HCT116 (cell line): ENCODE measurements at regions not wholly inside any gene's neighbourhood (a gene's known extent, or its start where the extent isn't known, plus 50 kb on each side); places are given as distances from the start of the nearest gene placed in this dataset.

ENCODE experiments used
- ATAC-seq: fragments of 200-7000 bp; cut with Tn5 transposase; 2 replicates; pipeline ENCODE4 v1.9.1; 2020; ENCODE audit warnings: mild to moderate bottlenecking, moderate library complexity
- BruUV-seq: library from RNA; stranded (reverse); fragments of 400-500 nt; replicated peaks from 2 replicates; lab custom pipeline; 2021; lab: Mats Ljungman, UMichigan
- CTCF ChIA-PET: fragments of 300-600 bp; sonication (Branson Sonifier 250); formaldehyde crosslinking; loops from one replicate; lab custom pipeline; 2021; ENCODE audit warnings: antibody characterized with exemption; lab: Charles Lee
- POLR2A ChIA-PET: fragments of 300-600, 350-600 bp; sonication (Branson Sonifier 250); formaldehyde crosslinking; loops from one replicate; lab custom pipeline; 2021; ENCODE audit warnings: antibody characterized with exemption; lab: Charles Lee
- RAD21 ChIA-PET, 2 experiments: fragments of 300-600 bp; sonication (Branson Sonifier 250); formaldehyde crosslinking; loops; one replicate each; lab custom pipeline; 2023; ENCODE audit warnings: low total read pairs in 2 of 2; ENCODE audit not compliant: uncharacterized antibody in 2 of 2, unreplicated experiment in 2 of 2, low non-redundant PET in 1 of 2; lab: Charles Lee
- DNase-seq: peaks from one replicate; pipeline ENCODE4 v3.0.0-alpha.2; 2010; ENCODE audit warnings: low read depth, low spot score
- H2AFZ ChIP-seq: fragments of 200-600 bp; shearing (Covaris generic), sonication (generic); 2 replicates; pipeline ENCODE4 v1.6.1; 2017; ENCODE audit warnings: low read depth, mixed run types, mixed read lengths, antibody characterized with exemption, low read length; ENCODE audit not compliant: poor library complexity, severe bottlenecking
- H3K27ac ChIP-seq: 2 replicates; pipeline ENCODE4 v1.5.1; 2012; ENCODE audit warnings: low read depth, low read length
- H3K27me3 ChIP-seq: fragments of 200-600 bp; sonication (generic); 2 replicates; pipeline ENCODE4 v1.6.1; 2016; ENCODE audit warnings: mixed run types, low read length, mixed read lengths; ENCODE audit not compliant: insufficient read depth
- H3K36me3 ChIP-seq, 2 experiments: fragments of 200-500 bp in 1 of 2; fragments of 200-600 bp in 1 of 2; sonication (Bioruptor generic) in 1 of 2; sonication (generic) in 1 of 2; 2 replicates each; pipeline versions ENCODE4 v1.5.1 to v1.6.1; 2014 to 2016; ENCODE audit warnings: low read length in 2 of 2, inconsistent platforms in 1 of 2, mixed read lengths in 1 of 2, mixed run types in 1 of 2; ENCODE audit not compliant: insufficient read depth in 2 of 2, control insufficient read depth in 1 of 2
- H3K4me1 ChIP-seq, 2 experiments: fragments of 200-600 bp in 1 of 2; sonication (generic) in 1 of 2; 2 replicates each; pipeline versions ENCODE4 v1.5.1 to v1.6.1; 2012 to 2017; ENCODE audit warnings: low read length in 2 of 2, inconsistent platforms in 1 of 2, mild to moderate bottlenecking in 1 of 2, mixed read lengths in 1 of 2, mixed run types in 1 of 2, moderate library complexity in 1 of 2; ENCODE audit not compliant: insufficient read depth in 2 of 2, control insufficient read depth in 1 of 2
- H3K4me2 ChIP-seq: fragments of 200-600 bp; sonication (generic); 2 replicates; pipeline ENCODE4 v1.6.1; 2017; ENCODE audit warnings: mixed run types, low read length, mixed read lengths
- H3K4me3 ChIP-seq, 2 experiments: fragments of 200-600 bp in 1 of 2; sonication (generic) in 1 of 2; replicated peaks in 1 of 2; 2 replicates each; pipeline ENCODE4 v1.5.1; 2011 to 2016; ENCODE audit warnings: low read length in 2 of 2, control low read depth in 1 of 2, low read depth in 1 of 2, mild to moderate bottlenecking in 1 of 2, mixed read lengths in 1 of 2, mixed run types in 1 of 2
- H3K79me2 ChIP-seq: fragments of 200-600 bp; sonication (generic); 2 replicates; pipeline ENCODE4 v1.6.1; 2017; ENCODE audit warnings: mild to moderate bottlenecking, mixed run types, low read length, moderate library complexity, mixed read lengths; ENCODE audit not compliant: insufficient read depth
- H3K9ac ChIP-seq: fragments of 200-600 bp; sonication (generic); 2 replicates; pipeline ENCODE4 v1.6.1; 2016; ENCODE audit warnings: low read length, mixed read lengths
- H3K9me2 ChIP-seq: fragments of 200-600 bp; sonication (generic), shearing (Covaris generic); 2 replicates; pipeline ENCODE4 v1.6.1; 2017; ENCODE audit warnings: mixed run types, mild to moderate bottlenecking, moderate library complexity; ENCODE audit not compliant: insufficient read depth
- H3K9me3 ChIP-seq, 2 experiments: fragments of 200-500 bp in 1 of 2; fragments of 200-600 bp in 1 of 2; sonication (Bioruptor generic) in 1 of 2; sonication (generic) in 1 of 2; 2 replicates each; pipeline ENCODE4 v1.6.1; 2014 to 2017; ENCODE audit warnings: low read length in 2 of 2, mixed read lengths in 2 of 2, inconsistent platforms in 1 of 2, low read depth in 1 of 2, mild to moderate bottlenecking in 1 of 2, mixed run types in 1 of 2, moderate library complexity in 1 of 2; ENCODE audit not compliant: control insufficient read depth in 1 of 2, insufficient read depth in 1 of 2
- H4K20me1 ChIP-seq: fragments of 200-600 bp; sonication (generic), shearing (Covaris generic); 2 replicates; pipeline ENCODE4 v1.6.1; 2017; ENCODE audit warnings: mixed run types, mild to moderate bottlenecking, moderate library complexity; ENCODE audit not compliant: insufficient read depth
- CBX3 ChIP-seq: IDR thresholded peaks from 2 replicates; pipeline ENCODE4 v1.6.1; 2012; ENCODE audit warnings: low read depth
- CEBPB ChIP-seq: IDR thresholded peaks from 2 replicates; pipeline ENCODE4 v1.6.1; 2012; ENCODE audit warnings: low read depth
- ELF1 ChIP-seq: IDR thresholded peaks from 2 replicates; pipeline ENCODE4 v1.6.1; 2012; ENCODE audit warnings: low read depth, borderline replicate concordance
- EZH2 ChIP-seq: fragments of 200-600 bp; sonication (generic); IDR thresholded peaks from 2 replicates; pipeline ENCODE4 v1.6.1; 2017; ENCODE audit warnings: antibody characterized with exemption, mixed run types
- FOSL1 ChIP-seq: IDR thresholded peaks from 2 replicates; pipeline ENCODE4 v1.6.1; 2012; ENCODE audit warnings: low read depth
- POLR2A ChIP-seq: IDR thresholded peaks from 2 replicates; pipeline ENCODE4 v1.7.0; 2011; ENCODE audit warnings: borderline replicate concordance; ENCODE audit not compliant: insufficient read depth, insufficient read length; ENCODE audit errors: extremely low read depth
- SIN3A ChIP-seq: IDR thresholded peaks from 2 replicates; pipeline ENCODE4 v1.6.1; 2012; ENCODE audit warnings: low read depth
- ZFX ChIP-seq: fragments of 450-650 bp; IDR thresholded peaks from 2 replicates; pipeline ENCODE4 v1.6.1; 2017
- intact Hi-C: fragments of 100-400 bp; cut with micrococcal nuclease; formaldehyde crosslinking; loops from 2 replicates; pipeline ENCODE4 v1.10.0; 2022
- TF ChIP-seq, protein P1 (sequence below): IDR thresholded peaks from 2 replicates; pipeline ENCODE4 v1.6.1; 2012; ENCODE audit warnings: low read depth
- TF ChIP-seq, protein P2 (sequence below), 3 experiments: fragments of 200-600 bp in 1 of 3; sonication (generic) in 1 of 3; IDR thresholded peaks in 2 of 3; conservative IDR thresholded peaks in 1 of 3; 2 replicates each; pipeline ENCODE4 v1.5.1; 2012 to 2017; ENCODE audit warnings: low read depth in 2 of 3, low read length in 2 of 3, antibody characterized with exemption in 1 of 3, borderline replicate concordance in 1 of 3, control low read depth in 1 of 3, mild to moderate bottlenecking in 1 of 3, mixed read lengths in 1 of 3, mixed run types in 1 of 3, moderate library complexity in 1 of 3; ENCODE audit not compliant: insufficient read depth in 1 of 3
- TF ChIP-seq, protein P3 (sequence below): IDR thresholded peaks from 2 replicates; pipeline ENCODE4 v1.6.1; 2012
- TF ChIP-seq, protein P4 (sequence below): IDR thresholded peaks from 2 replicates; pipeline ENCODE4 v1.6.1; 2011; ENCODE audit warnings: mild to moderate bottlenecking, low read length, moderate library complexity; ENCODE audit not compliant: insufficient replicate concordance; ENCODE audit errors: extremely low read depth
- TF ChIP-seq, protein P5 (sequence below): IDR thresholded peaks from 2 replicates; pipeline ENCODE4 v1.6.1; 2012

DNA sequence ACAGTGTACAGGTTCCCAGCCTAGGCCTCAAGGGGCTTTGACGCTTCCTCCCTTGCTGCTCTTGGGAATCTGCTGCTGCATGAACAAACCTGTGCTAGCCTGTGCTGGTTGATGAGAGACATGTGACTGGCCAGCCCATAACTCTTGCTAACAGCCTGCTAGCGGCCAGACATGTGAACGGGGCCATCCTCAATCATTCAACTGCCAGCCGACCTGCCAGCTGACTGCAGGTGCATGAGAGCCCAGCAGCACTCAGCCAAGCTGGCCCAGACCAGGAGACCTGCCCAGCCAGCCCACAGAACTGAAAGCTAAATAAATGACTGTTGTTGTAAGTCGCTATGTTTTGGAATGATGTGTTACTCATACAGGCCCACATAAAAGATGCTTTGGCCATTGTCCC is 82.4 kb upstream of the DLG1 start (continued):
- TF ChIP-seq, protein P1, sequence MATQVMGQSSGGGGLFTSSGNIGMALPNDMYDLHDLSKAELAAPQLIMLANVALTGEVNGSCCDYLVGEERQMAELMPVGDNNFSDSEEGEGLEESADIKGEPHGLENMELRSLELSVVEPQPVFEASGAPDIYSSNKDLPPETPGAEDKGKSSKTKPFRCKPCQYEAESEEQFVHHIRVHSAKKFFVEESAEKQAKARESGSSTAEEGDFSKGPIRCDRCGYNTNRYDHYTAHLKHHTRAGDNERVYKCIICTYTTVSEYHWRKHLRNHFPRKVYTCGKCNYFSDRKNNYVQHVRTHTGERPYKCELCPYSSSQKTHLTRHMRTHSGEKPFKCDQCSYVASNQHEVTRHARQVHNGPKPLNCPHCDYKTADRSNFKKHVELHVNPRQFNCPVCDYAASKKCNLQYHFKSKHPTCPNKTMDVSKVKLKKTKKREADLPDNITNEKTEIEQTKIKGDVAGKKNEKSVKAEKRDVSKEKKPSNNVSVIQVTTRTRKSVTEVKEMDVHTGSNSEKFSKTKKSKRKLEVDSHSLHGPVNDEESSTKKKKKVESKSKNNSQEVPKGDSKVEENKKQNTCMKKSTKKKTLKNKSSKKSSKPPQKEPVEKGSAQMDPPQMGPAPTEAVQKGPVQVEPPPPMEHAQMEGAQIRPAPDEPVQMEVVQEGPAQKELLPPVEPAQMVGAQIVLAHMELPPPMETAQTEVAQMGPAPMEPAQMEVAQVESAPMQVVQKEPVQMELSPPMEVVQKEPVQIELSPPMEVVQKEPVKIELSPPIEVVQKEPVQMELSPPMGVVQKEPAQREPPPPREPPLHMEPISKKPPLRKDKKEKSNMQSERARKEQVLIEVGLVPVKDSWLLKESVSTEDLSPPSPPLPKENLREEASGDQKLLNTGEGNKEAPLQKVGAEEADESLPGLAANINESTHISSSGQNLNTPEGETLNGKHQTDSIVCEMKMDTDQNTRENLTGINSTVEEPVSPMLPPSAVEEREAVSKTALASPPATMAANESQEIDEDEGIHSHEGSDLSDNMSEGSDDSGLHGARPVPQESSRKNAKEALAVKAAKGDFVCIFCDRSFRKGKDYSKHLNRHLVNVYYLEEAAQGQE = no peak
- TF ChIP-seq FOSL1 (no peak), ELF1 (no peak), CBX3 (no peak), EZH2 (no peak)
- TF ChIP-seq, protein P2, sequence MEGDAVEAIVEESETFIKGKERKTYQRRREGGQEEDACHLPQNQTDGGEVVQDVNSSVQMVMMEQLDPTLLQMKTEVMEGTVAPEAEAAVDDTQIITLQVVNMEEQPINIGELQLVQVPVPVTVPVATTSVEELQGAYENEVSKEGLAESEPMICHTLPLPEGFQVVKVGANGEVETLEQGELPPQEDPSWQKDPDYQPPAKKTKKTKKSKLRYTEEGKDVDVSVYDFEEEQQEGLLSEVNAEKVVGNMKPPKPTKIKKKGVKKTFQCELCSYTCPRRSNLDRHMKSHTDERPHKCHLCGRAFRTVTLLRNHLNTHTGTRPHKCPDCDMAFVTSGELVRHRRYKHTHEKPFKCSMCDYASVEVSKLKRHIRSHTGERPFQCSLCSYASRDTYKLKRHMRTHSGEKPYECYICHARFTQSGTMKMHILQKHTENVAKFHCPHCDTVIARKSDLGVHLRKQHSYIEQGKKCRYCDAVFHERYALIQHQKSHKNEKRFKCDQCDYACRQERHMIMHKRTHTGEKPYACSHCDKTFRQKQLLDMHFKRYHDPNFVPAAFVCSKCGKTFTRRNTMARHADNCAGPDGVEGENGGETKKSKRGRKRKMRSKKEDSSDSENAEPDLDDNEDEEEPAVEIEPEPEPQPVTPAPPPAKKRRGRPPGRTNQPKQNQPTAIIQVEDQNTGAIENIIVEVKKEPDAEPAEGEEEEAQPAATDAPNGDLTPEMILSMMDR (IDR thresholded peaks at IDR 0.05 in 2 of 3, conservative IDR thresholded peaks at IDR 0.05 in 1 of 3; ENCODE audit: borderline replicate concordance in 1 of 3, insufficient read depth in 1 of 3, low read depth in 2 of 3, low read length in 2 of 3) = no peak

DNA sequence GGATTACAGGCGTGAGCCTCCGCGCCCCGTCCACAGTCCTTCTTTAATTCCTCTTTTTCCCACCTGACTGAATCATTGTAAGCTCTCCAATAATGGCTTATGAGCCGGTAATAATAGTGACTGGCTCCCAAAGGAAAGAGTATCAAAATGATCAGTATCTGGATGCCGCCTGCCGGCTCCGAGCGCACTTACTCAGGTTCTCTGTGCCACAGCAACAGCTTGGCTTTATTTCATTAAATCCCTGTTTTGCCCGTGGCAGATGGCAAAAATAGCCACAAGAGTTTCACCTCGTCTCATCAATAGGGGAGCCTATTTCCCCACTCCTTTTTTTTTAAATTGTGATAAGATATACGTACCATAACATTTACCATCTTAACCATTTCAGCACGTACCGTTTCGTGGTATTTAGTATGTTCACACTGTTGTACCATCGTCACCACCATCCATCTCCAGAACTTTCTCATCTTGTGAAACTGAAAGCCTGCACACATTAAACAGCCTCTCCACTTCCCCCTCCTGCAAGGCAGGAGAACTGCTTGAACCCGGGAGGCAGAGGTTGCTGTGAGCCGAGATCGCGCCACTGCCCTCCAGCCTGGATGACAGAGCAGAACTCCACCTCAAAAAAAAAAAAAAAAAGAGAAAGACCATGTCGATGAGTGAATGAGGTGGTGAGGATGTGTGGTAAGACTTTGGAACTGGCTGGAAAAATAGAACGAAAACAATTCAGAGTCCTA is 80.7 kb upstream of the DLG1 start:
- no peaks in the 10 kb centered on the region for H3K9me3 ChIP-seq
- POLR2A ChIA-PET = no interaction called here

More for the DNA sequence above, 80.7 kb upstream of the DLG1 start:
- H4K20me1 ChIP-seq = no peaks in the 10 kb centered on the region
- no peak overlapping the region for H3K9ac ChIP-seq
- TF ChIP-seq, protein P3, sequence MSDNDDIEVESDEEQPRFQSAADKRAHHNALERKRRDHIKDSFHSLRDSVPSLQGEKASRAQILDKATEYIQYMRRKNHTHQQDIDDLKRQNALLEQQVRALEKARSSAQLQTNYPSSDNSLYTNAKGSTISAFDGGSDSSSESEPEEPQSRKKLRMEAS = no peak
- TF ChIP-seq SIN3A (no peak), CEBPB (no peak), POLR2A (no peak), ZFX (no peak)
- TF ChIP-seq, protein P4, sequence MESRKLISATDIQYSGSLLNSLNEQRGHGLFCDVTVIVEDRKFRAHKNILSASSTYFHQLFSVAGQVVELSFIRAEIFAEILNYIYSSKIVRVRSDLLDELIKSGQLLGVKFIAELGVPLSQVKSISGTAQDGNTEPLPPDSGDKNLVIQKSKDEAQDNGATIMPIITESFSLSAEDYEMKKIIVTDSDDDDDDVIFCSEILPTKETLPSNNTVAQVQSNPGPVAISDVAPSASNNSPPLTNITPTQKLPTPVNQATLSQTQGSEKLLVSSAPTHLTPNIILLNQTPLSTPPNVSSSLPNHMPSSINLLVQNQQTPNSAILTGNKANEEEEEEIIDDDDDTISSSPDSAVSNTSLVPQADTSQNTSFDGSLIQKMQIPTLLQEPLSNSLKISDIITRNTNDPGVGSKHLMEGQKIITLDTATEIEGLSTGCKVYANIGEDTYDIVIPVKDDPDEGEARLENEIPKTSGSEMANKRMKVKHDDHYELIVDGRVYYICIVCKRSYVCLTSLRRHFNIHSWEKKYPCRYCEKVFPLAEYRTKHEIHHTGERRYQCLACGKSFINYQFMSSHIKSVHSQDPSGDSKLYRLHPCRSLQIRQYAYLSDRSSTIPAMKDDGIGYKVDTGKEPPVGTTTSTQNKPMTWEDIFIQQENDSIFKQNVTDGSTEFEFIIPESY = no peak
- TF ChIP-seq, protein P5, sequence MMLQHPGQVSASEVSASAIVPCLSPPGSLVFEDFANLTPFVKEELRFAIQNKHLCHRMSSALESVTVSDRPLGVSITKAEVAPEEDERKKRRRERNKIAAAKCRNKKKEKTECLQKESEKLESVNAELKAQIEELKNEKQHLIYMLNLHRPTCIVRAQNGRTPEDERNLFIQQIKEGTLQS = no peak
- no peak overlapping the region for H3K27ac ChIP-seq
- RAD21 ChIA-PET = no interaction called here
- 0 out of 2 replicates have a peak, but pooled peaks cover under 1% of the 10 kb centered on the region for H3K27me3 ChIP-seq
- DNase-seq (no peak), ATAC-seq (no peak)
- H3K4me3 ChIP-seq = no peak overlapping the region
- BruUV-seq = no TSS peak
- H3K36me3 ChIP-seq = no peaks in the 10 kb centered on the region
- H3K4me2 ChIP-seq = no peak overlapping the region
- intact Hi-C loops = no loop called here
- H2AFZ ChIP-seq = no peak overlapping the region
- H3K9me2 ChIP-seq = no peaks in the 10 kb centered on the region
- no peaks in the 10 kb centered on the region for H3K4me1 ChIP-seq
- CTCF ChIA-PET = no interaction called here
- H3K79me2 ChIP-seq = no peaks in the 10 kb centered on the region
